ENCODE measurements at regions not wholly inside any gene's neighbourhood (a gene's known extent, or its start where the extent isn't known, plus 50 kb on each side); places are given as distances from the start of the nearest gene placed in this dataset.

DNA sequence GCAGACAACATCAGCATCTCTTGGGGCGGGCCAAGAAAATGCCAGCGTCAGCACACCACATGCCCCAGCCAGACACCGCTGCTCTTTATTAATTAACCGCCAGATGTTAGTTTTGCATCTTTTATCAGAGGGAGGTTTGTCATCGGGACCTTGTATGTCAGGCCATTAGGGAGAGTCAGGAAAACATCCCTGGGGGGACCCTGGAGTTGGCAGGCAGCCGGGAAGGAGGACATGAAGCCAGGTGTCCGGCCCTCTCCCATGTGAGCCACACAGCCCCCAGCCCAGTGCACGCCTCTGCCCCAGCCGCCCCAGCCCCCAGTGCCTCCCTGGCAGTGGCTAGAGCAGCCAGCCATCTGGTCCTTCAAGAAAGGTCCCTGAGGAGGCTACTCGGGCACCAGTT lies 56.9 kb upstream of the FAM222A start:
- 70 to 79% methylated on average over 10 of the region's 10 CpGs for WGBS, 2 donors
- Histone ChIP-seq H3K36me3 (no peaks in the 10 kb centered on the region), H3K4me1 (peaks cover 0 to 17% (median 12%) of the 10 kb centered on the region in 9 donors), H3K27me3 (peaks cover 0 to 3% (median 0%) of the 10 kb centered on the region in 7 donors), H3K9me3 (no peaks in the 10 kb centered on the region), H3K4me3 (no peak overlapping the region), H3K27ac (no peak overlapping the region)
- ATAC-seq (no peak), DNase-seq (no peak)
- intact Hi-C loops (cut with DNase I) = no loop called here
- TF ChIP-seq, protein P1, sequence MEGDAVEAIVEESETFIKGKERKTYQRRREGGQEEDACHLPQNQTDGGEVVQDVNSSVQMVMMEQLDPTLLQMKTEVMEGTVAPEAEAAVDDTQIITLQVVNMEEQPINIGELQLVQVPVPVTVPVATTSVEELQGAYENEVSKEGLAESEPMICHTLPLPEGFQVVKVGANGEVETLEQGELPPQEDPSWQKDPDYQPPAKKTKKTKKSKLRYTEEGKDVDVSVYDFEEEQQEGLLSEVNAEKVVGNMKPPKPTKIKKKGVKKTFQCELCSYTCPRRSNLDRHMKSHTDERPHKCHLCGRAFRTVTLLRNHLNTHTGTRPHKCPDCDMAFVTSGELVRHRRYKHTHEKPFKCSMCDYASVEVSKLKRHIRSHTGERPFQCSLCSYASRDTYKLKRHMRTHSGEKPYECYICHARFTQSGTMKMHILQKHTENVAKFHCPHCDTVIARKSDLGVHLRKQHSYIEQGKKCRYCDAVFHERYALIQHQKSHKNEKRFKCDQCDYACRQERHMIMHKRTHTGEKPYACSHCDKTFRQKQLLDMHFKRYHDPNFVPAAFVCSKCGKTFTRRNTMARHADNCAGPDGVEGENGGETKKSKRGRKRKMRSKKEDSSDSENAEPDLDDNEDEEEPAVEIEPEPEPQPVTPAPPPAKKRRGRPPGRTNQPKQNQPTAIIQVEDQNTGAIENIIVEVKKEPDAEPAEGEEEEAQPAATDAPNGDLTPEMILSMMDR (IDR thresholded peaks at IDR 0.05) = no peak

- no peak for ATAC-seq
- Histone ChIP-seq H3K36me3 (no peaks in the 10 kb centered on the region), H3K4me3 (no peak overlapping the region), H3K9me3 (no peaks in the 10 kb centered on the region), H3K27me3 (peaks cover 0 to 20% (median 13%) of the 10 kb centered on the region in 7 donors), H3K4me1 (no peaks in the 10 kb centered on the region), H3K27ac (no peak overlapping the region)
- no peak for DNase-seq
- TF ChIP-seq, protein P1 (IDR thresholded peaks at IDR 0.05) = no peak
- intact Hi-C loops (cut with DNase I) = no loop called here
- WGBS, 2 donors = 62 to 78% methylated on average over 7 of the region's 7 CpGs
These were observed 49.8 kb upstream of the FAM222A start for GRCh38 chr12:109663795-109664194.

Data from heart right ventricle (tissue), 16 donors.